ENCODE measurements at regions not wholly inside any gene's neighbourhood (a gene's known extent, or its start where the extent isn't known, plus 50 kb on each side); places are given as distances from the start of the nearest gene placed in this dataset.

GRCh38 chrX:150037041-150037440 lies 98.8 kb upstream of the EOLA2 start (continued):
- TF ChIP-seq ZNF646 (CRISPR knock-in tag; IDR thresholded peaks at IDR 0.05) (no peak), PREB (CRISPR knock-in tag; IDR thresholded peaks at IDR 0.05) (no peak), ZNF468 (CRISPR knock-in tag; IDR thresholded peaks at IDR 0.05) (no peak), TCF7 (IDR thresholded peaks at IDR 0.05; ENCODE audit: low read depth) (peak; percentile 45; the same call in 1 of the 2 replicates), FOXM1 (CRISPR knock-in tag; IDR thresholded peaks at IDR 0.05) (no peak), SAP130 (CRISPR knock-in tag; IDR thresholded peaks at IDR 0.05; ENCODE audit: low read depth) (peak; percentile 36), HNF4A (CRISPR knock-in tag; IDR thresholded peaks at IDR 0.05) (peak; percentile 36; the same call in 1 of the 2 replicates), HHEX (CRISPR knock-in tag; IDR thresholded peaks at IDR 0.05) (no peak), ZBTB7B (CRISPR knock-in tag; IDR thresholded peaks at IDR 0.05) (no peak), RXRB (CRISPR knock-in tag; IDR thresholded peaks at IDR 0.05; ENCODE audit: borderline replicate concordance) (peak; percentile 66), NR2F2 (IDR thresholded peaks at IDR 0.05; ENCODE audit: borderline replicate concordance, low read depth) (peak; percentile 78), NR2F6 (IDR thresholded peaks at IDR 0.05) (peak; percentile 85), NR2F6 (CRISPR knock-in tag; IDR thresholded peaks at IDR 0.05) (peak; percentile 87), HOXD1 (CRISPR knock-in tag; IDR thresholded peaks at IDR 0.05) (no peak), KLF16 (CRISPR knock-in tag; IDR thresholded peaks at IDR 0.05) (no peak), MIER3 (CRISPR knock-in tag; IDR thresholded peaks at IDR 0.05; ENCODE audit: borderline replicate concordance) (no peak), RELA (CRISPR knock-in tag; IDR thresholded peaks at IDR 0.05) (no peak)

Measured in HepG2 (cell line).